Testis (tissue), 2 donors: ENCODE measurements at regions not wholly inside any gene's neighbourhood (a gene's known extent, or its start where the extent isn't known, plus 50 kb on each side); places are given as distances from the start of the nearest gene placed in this dataset.

ENCODE experiments used
- CTCF ChIP-seq, 3 experiments: fragments of 450-650 bp in 2 of 3; fragments of 200-600 bp in 1 of 3; sonication (generic) in 1 of 3; IDR thresholded peaks; one replicate each; pipeline ENCODE4 v1.5.1; 2016 to 2019; ENCODE audit warnings: antibody characterized with exemption in 3 of 3, mild to moderate bottlenecking in 2 of 3, moderate library complexity in 1 of 3
- POLR2A ChIP-seq: fragments of 450-650 bp; IDR thresholded peaks from one replicate; pipeline ENCODE4 v1.6.1; 2017; ENCODE audit warnings: antibody characterized with exemption, mild to moderate bottlenecking, moderate library complexity

DNA sequence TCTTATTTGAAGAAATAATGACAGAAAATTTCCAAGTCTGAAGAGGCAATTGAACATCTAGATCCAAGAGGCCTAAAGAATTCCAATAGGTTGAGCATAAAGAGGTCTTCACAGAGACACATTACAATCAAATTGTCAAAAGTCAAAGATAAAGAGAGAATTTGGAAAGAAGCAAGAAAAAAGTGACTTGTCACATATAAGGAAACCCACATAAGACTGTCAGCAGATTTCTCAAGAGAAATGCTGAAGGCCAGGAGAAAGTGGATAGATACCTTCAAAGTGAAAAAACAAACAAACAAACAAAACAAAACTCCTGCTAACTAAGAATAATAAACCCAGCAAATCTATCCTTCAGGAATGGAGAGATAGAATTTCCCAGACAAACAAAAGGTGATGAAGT is 118.1 kb upstream of the LGR5 start:
- TF ChIP-seq CTCF (IDR thresholded peaks at IDR 0.05) (no peak), POLR2A (no peak)
